Omental fat pad (tissue), 3 donors: ENCODE measurements at regions not wholly inside any gene's neighbourhood (a gene's known extent, or its start where the extent isn't known, plus 50 kb on each side); places are given as distances from the start of the nearest gene placed in this dataset.

Experiments used
- ATAC-seq: fragments of 150-250 bp; one replicate; pipeline ENCODE4 v1.9.1; 2016; ENCODE audit warnings: mild to moderate bottlenecking, moderate library complexity; ENCODE audit not compliant: low FRiP score
- DNase-seq: peaks from one replicate; pipeline ENCODE4 v3.0.0-alpha.2; 2019; ENCODE audit warnings: low spot score
- TF ChIP-seq, protein P1 (sequence below), 3 donors: fragments of 450-650 bp; IDR thresholded peaks; one replicate each; pipeline ENCODE4 v1.5.1; 2016 to 2017; ENCODE audit warnings: antibody characterized with exemption in 3 of 3, mild to moderate bottlenecking in 3 of 3, moderate library complexity in 2 of 3

- no peak for DNase-seq
- TF ChIP-seq, protein P1, sequence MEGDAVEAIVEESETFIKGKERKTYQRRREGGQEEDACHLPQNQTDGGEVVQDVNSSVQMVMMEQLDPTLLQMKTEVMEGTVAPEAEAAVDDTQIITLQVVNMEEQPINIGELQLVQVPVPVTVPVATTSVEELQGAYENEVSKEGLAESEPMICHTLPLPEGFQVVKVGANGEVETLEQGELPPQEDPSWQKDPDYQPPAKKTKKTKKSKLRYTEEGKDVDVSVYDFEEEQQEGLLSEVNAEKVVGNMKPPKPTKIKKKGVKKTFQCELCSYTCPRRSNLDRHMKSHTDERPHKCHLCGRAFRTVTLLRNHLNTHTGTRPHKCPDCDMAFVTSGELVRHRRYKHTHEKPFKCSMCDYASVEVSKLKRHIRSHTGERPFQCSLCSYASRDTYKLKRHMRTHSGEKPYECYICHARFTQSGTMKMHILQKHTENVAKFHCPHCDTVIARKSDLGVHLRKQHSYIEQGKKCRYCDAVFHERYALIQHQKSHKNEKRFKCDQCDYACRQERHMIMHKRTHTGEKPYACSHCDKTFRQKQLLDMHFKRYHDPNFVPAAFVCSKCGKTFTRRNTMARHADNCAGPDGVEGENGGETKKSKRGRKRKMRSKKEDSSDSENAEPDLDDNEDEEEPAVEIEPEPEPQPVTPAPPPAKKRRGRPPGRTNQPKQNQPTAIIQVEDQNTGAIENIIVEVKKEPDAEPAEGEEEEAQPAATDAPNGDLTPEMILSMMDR (IDR thresholded peaks at IDR 0.05), result no peak
Measured at GRCh38 chr7:12809476-12809875, 122.0 kb downstream of the ARL4A start.

DNA sequence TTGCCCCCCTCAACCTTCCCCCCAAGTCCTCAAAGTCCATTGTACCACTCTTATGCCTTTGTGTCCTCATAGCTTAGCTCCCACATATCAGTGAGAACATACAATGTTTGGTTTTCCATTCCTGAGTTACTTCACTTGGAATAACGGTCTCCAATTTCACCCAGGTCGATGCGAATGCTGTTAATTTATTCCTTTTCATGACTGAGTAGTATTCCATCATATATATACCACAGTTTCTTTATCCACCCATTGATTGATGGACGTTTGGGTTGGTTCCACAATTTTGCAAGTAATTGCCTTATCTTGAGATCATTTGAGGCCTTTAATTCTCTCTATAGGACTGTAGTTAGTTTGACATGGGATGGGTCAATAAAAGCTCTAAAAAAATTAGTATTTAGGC lies 124.7 kb downstream of the ARL4A start:
- TF ChIP-seq, protein P1 (IDR thresholded peaks at IDR 0.05), result no peak
- ATAC-seq (no peak), DNase-seq (no peak)

More at GRCh38 chr7:12809476-12809875, 122.0 kb downstream of the ARL4A start:
- no peak for ATAC-seq

GRCh38 chr7:12814107-12814506 lies 126.7 kb downstream of the ARL4A start:
- no peak for ATAC-seq
- TF ChIP-seq, protein P1 (IDR thresholded peaks at IDR 0.05), result no peak
- no peak for DNase-seq

- TF ChIP-seq, protein P1 (IDR thresholded peaks at IDR 0.05), result no peak
- ATAC-seq, result no peak
- DNase-seq, result no peak
Measured at GRCh38 chr7:12814828-12815227, 127.4 kb downstream of the ARL4A start.

- ATAC-seq, result no peak
- TF ChIP-seq, protein P1 (IDR thresholded peaks at IDR 0.05), result no peak
- DNase-seq, result no peak
Measured at GRCh38 chr7:12815426-12815825, 128.0 kb downstream of the ARL4A start.

DNA sequence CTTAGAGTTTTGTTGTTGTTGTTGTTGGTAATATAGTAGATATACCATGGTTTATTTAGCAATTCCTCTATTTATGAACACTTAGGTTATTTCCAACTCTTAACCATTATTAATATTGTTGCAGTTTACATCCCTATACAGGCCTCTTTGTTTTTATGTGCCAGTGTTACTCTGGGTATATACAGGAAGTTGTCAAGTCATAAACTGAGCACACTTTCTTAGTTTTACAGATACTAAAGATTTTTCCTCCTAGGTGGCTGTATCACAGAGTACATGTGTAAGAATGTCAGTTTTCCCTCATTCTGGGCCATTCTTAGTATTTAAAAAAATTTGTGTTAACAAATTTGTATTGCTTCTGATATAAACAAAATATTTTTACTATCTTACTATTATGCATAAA lies 128.4 kb downstream of the ARL4A start:
- TF ChIP-seq, protein P1 (IDR thresholded peaks at IDR 0.05), result no peak
- no peak for ATAC-seq
- no peak for DNase-seq

- ATAC-seq, result no peak
Measured at GRCh38 chr7:12820777-12821176, 133.3 kb downstream of the ARL4A start.

More at GRCh38 chr7:12820777-12821176, 133.3 kb downstream of the ARL4A start:
- no peak for DNase-seq
- TF ChIP-seq, protein P1 (IDR thresholded peaks at IDR 0.05), result no peak
